ENCODE measurements at regions not wholly inside any gene's neighbourhood (a gene's known extent, or its start where the extent isn't known, plus 50 kb on each side); places are given as distances from the start of the nearest gene placed in this dataset.

DNA sequence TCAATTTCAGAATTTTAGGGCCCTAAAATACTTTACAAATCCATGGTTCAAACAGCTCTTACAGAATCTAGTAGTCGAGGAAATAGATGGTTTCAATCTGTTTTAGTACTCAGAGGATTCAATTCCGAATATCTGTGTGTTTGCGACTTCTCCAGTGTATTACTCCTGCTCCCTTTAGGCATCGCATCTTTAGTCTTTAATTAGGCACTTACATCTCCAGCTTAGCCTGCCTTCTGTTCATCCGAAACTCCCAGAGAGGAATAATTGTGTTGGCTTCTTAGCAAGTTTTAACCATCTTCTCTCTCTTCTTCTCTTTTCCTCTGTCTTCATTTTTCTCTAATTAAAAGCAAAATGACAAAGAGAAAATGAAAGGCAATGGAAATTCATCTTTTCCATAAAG, 1901.3 kb upstream of the TENM3 start:
- TF ChIP-seq, protein P1, sequence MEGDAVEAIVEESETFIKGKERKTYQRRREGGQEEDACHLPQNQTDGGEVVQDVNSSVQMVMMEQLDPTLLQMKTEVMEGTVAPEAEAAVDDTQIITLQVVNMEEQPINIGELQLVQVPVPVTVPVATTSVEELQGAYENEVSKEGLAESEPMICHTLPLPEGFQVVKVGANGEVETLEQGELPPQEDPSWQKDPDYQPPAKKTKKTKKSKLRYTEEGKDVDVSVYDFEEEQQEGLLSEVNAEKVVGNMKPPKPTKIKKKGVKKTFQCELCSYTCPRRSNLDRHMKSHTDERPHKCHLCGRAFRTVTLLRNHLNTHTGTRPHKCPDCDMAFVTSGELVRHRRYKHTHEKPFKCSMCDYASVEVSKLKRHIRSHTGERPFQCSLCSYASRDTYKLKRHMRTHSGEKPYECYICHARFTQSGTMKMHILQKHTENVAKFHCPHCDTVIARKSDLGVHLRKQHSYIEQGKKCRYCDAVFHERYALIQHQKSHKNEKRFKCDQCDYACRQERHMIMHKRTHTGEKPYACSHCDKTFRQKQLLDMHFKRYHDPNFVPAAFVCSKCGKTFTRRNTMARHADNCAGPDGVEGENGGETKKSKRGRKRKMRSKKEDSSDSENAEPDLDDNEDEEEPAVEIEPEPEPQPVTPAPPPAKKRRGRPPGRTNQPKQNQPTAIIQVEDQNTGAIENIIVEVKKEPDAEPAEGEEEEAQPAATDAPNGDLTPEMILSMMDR (conservative IDR thresholded peaks at IDR 0.05; ENCODE audit: low read depth, low read length) = no peak
- TF ChIP-seq POLR2A (IDR thresholded peaks at IDR 0.05; ENCODE audit: low read depth, low read length) (no peak), USF2 (IDR thresholded peaks at IDR 0.05; ENCODE audit: low read depth, low read length) (no peak), RFX5 (IDR thresholded peaks at IDR 0.05; ENCODE audit: low read depth, low read length) (no peak), RAD21 (IDR thresholded peaks at IDR 0.05; ENCODE audit: low read length) (no peak), BHLHE40 (IDR thresholded peaks at IDR 0.05; ENCODE audit: low read depth, low read length) (no peak), SMC3 (IDR thresholded peaks at IDR 0.05; ENCODE audit: low read depth, low read length) (no peak), MXI1 (IDR thresholded peaks at IDR 0.05; ENCODE audit: borderline replicate concordance, low read depth, low read length) (no peak), FOS (IDR thresholded peaks at IDR 0.05; ENCODE audit: low read depth, low read length) (no peak), CEBPB (IDR thresholded peaks at IDR 0.05; ENCODE audit: low read depth, low read length) (no peak), MAFK (IDR thresholded peaks at IDR 0.05; ENCODE audit: low read depth, low read length) (no peak), ELK1 (IDR thresholded peaks at IDR 0.05; ENCODE audit: borderline replicate concordance, low read depth, low read length) (no peak), NFE2L2 (IDR thresholded peaks at IDR 0.05; ENCODE audit: low read depth, low read length) (no peak)

Data from IMR-90 (cell line).